ENCODE measurements at regions not wholly inside any gene's neighbourhood (a gene's known extent, or its start where the extent isn't known, plus 50 kb on each side); places are given as distances from the start of the nearest gene placed in this dataset.
"Not testable (repeated sequence)": the region's sequence is repeated elsewhere in the genome, so short reads cannot be mapped to it uniquely, and the experiment has no call there.

- Histone ChIP-seq H3K36me3 (replicated peaks in 1 of 2) (no peaks in the 10 kb centered on the region), H3K9me3 (replicated peaks in 1 of 3) (no peaks in the 10 kb centered on the region), H3K27ac (no peak overlapping the region), H3K4me3 (no peak overlapping the region), H3K27me3 (no peaks in the 10 kb centered on the region), H3K4me1 (replicated peaks in 1 of 2) (no peaks in the 10 kb centered on the region)
- intact Hi-C loops (cut with DNase I): no loop called here
- DNase-seq: no peak
- TF ChIP-seq CTCF (IDR thresholded peaks at IDR 0.05): no peak
- TF ChIP-seq POLR2A (IDR thresholded peaks at IDR 0.05): no peak
- WGBS, 4 donors: 68 to 82% (median 74%) methylated on average over 2 of the region's 2 CpGs
These were observed 575.9 kb upstream of the PBX1 start for GRCh38 chr1:163983097-163983496.

- no peak overlapping the region for H3K4me3 ChIP-seq
- WGBS, 4 donors: 81 to 87% (median 85%) methylated on average over 3 of the region's 3 CpGs
- no peaks in the 10 kb centered on the region for H3K9me3 ChIP-seq (replicated peaks in 1 of 3)
- H3K4me1 ChIP-seq (replicated peaks in 1 of 2): no peaks in the 10 kb centered on the region
- no peaks in the 10 kb centered on the region for H3K27me3 ChIP-seq
- no peaks in the 10 kb centered on the region for H3K36me3 ChIP-seq (replicated peaks in 1 of 2)
- no peak for TF ChIP-seq POLR2A (IDR thresholded peaks at IDR 0.05)
- no peak for TF ChIP-seq CTCF (IDR thresholded peaks at IDR 0.05)
- intact Hi-C loops (cut with DNase I): no loop called here
- no peak for DNase-seq
- no peak overlapping the region for H3K27ac ChIP-seq
These were observed 573.3 kb upstream of the PBX1 start for GRCh38 chr1:163985700-163986099.

GRCh38 chr1:163999131-163999530 lies 559.9 kb upstream of the PBX1 start:
- DNase-seq: no peak
- Histone ChIP-seq H3K27ac (no peak overlapping the region), H3K27me3 (no peaks in the 10 kb centered on the region), H3K9me3 (replicated peaks in 1 of 3) (no peaks in the 10 kb centered on the region), H3K36me3 (replicated peaks in 1 of 2) (no peaks in the 10 kb centered on the region), H3K4me3 (no peak overlapping the region), H3K4me1 (replicated peaks in 1 of 2) (no peaks in the 10 kb centered on the region)
- TF ChIP-seq CTCF (IDR thresholded peaks at IDR 0.05) (no peak), POLR2A (IDR thresholded peaks at IDR 0.05) (no peak)
- intact Hi-C loops (cut with DNase I): no loop called here
- 29 to 78% (median 71%) methylated on average over 1 of the region's 1 CpG for whole genome bisulfite sequencing, 4 donors

- intact Hi-C loops (cut with DNase I); H3K27me3 ChIP-seq; H3K27ac ChIP-seq; H3K4me3 ChIP-seq; H3K4me1 ChIP-seq (replicated peaks in 1 of 2); H3K9me3 ChIP-seq (replicated peaks in 1 of 3); H3K36me3 ChIP-seq (replicated peaks in 1 of 2); DNase-seq: not testable (repeated sequence)
- WGBS, 4 donors: 80 to 91% (median 83%) methylated on average over 3 of the region's 3 CpGs
These were observed 552.8 kb upstream of the PBX1 start for GRCh38 chr1:164006186-164006585.

- DNase-seq: no peak
- Histone ChIP-seq H3K36me3 (replicated peaks in 1 of 2) (no peaks in the 10 kb centered on the region), H3K4me3 (no peak overlapping the region), H3K27ac (no peak overlapping the region), H3K4me1 (replicated peaks in 1 of 2) (no peaks in the 10 kb centered on the region), H3K27me3 (no peaks in the 10 kb centered on the region), H3K9me3 (replicated peaks in 1 of 3) (peaks cover 0 to 9% (median 0%) of the 10 kb centered on the region in 3 donors)
- TF ChIP-seq POLR2A (IDR thresholded peaks at IDR 0.05) (no peak), CTCF (IDR thresholded peaks at IDR 0.05) (no peak)
- intact Hi-C loops (cut with DNase I): no loop called here
- 83 to 86% (median 84%) methylated on average over 4 of the region's 4 CpGs for WGBS, 4 donors
These were observed 552.4 kb upstream of the PBX1 start for GRCh38 chr1:164006621-164007020.
